HG02970 (cell line): ENCODE measurements at regions not wholly inside any gene's neighbourhood (a gene's known extent, or its start where the extent isn't known, plus 50 kb on each side); places are given as distances from the start of the nearest gene placed in this dataset.
"Not testable (repeated sequence)": the region's sequence is repeated elsewhere in the genome, so short reads cannot be mapped to it uniquely, and the experiment has no call there.

Experiments
- ATAC-seq: cut with Tn5 transposase; IDR thresholded peaks from one replicate; pipeline ENCODE4 v1.9.1; 2021; ENCODE audit warnings: mild to moderate bottlenecking, moderate library complexity, moderate number of reproducible peaks; ENCODE audit not compliant: unreplicated experiment, low FRiP score

- no peak for ATAC-seq
These were observed 170.5 kb upstream of the POU1F1 start for GRCh38 chr3:87446849-87447387.

GRCh38 chr3:87442470-87442869 is 166.1 kb upstream of the POU1F1 start:
- ATAC-seq: no peak

DNA sequence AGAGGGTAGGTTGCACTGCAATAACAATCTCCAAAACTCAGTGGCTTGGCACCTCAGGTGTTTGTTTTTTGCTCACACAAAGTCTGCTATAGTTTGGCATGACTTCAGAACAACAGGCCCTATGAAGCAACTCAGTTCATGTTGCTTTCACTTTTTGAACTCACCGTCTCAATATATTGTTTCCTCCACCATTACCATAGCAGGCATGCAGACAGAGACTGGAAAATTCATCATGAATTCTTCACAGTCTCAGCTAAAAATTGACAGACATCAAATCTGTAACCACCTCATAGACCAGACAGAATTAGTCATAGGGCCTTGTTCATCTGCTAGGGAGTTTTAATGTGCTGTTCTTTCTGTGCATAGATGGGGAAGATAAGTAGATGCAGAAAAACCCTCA is 161.4 kb upstream of the POU1F1 start:
- no peak for ATAC-seq

DNA sequence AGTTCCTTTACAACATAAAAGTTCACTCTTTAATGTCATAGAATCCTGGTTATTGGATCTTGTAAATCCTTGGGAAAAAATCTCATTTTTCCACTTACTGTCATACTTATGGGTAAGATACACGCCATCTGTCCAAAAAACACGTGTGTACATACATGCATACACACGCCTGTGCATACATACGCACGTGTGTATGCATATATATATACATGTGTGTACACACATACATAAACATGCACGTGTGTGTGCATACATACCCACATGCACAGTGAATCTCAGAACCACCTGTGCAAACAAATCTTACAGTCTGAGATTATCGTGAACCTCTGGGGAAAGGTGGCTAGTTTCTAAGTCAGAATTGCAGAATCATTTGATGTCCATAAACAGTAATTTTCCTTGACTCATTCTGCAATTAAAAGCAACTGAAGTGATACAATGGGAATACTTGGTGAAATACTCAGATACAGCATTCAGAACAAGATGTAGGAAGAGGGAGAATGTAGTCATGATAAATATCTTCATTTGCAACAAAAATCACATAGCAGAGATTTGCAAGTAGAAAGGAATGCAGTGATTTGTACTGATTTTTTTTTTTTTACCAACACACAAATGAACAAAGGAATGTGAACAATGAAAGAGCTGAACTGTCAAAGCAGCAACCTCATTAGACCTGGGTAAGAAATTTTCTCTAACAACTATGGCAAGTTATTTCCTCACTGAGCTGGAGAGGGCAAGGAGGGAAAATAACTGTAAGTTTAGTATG is 160.6 kb upstream of the POU1F1 start:
- ATAC-seq: no peak

GRCh38 chr3:87435926-87436620 is 159.7 kb upstream of the POU1F1 start:
- no peak for ATAC-seq

DNA sequence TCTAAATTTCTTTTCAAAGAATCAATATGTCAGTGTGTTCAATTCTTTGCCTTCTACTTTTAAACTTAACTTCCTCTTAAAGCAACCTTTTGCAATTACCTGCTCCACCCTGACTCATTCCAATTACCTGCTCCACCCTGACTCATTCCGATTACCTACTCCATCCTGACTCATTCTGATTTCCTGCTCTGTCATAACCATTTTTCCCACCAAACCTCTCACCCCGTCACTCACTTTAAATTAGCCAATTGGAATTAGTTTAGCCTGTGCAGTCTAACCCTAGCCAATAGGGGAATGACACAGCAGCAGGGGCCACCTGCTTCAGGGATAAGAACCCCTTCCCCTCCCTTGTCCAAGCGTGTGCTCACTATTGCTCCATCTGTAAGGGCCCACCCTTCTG is 157.1 kb upstream of the POU1F1 start:
- ATAC-seq: not testable (repeated sequence)

DNA sequence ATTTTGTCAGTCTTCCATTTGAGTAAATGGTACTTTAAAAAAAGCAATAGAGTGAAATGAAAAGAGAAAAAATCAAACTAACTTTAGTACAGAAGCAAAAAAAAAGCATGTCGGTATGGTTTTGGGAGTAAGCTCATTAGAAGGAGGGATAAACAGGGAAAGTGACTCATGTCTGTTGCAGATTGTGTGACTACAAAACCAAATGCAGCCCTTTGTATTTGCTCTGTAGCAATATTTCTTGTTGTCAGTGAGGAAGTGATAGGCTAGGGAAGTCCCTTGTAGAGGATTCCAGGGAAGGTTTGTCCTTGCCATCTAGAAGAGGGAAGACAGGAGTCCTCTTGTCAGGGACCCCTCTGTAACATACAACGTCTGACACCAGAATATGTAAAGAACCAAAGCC is 150.5 kb upstream of the POU1F1 start:
- ATAC-seq: no peak

DNA sequence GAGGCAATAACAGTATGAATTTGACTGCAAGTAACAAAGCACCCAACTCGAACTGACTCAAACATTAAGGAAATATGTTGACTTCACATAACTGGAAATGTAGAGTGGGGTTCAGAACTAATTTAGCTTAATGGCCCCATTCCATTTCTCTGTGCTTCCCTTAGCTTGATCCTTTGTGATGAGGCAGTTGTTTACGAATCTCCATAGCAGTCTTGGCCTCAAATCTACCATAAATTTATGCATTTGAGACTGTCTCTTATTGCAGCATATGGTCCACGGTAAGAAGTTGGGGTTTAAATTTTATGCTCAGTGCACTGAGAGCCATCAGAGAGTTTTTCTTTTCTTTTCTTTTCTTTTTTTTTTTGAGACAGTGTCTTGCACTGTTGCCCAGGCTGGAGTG is 148.7 kb upstream of the POU1F1 start:
- ATAC-seq: no peak

DNA sequence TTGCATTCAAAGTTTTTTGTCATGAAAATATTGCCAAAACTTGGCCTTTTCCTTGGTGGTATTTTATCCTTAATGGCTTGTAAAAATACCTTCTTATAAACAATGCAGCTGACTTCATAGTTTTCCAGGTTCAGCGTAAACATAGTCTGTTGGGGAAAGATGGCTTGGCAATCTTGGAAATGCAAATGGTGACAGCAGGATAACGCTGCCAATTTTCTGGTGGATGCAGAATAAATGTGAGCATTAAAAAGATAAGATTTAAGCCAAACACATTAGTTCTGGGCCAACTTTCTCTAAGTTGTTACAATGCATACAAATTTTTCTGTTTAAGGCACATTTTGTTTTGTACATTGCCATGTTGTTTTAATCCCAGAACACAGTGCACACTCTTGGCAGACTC is 147.0 kb upstream of the POU1F1 start:
- ATAC-seq: no peak

DNA sequence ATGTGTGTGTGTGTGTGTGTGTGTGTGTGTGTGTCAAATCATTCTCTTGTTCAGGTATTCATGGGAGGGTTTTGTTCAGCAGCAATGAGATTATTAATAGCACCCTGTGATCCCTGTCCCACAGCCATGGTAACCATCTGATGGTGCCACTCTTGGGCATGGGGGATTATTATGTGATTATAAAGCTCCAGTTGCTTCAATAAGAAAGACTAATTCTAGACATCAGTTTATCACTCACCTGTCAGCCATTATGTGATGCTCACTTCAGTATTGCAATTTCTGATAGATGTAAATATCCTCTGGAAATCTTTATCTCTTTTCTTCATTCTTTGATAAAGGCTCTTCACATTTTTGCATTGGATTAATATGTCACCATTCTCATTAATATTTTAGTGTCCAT is 145.9 kb upstream of the POU1F1 start:
- ATAC-seq: no peak

DNA sequence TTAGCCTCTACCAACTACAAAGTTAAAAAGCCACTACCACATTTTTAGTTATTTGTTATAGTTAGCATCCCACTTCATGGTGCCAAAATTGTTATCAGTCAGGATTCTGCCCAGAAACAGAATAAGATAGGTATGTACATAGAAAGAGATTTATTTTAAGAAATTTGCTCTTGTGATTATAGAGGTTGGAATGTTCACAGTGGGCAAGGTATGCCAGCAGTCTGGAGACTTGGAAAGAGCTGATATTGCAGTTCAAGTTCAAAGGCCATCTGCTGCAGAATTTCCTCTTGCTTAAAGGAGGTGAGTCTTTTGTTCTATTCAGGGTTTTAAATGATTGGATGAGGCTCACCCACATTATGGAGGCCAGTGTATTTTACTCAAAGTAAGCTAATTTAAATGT is 143.8 kb upstream of the POU1F1 start:
- ATAC-seq: no peak

- no peak for ATAC-seq
These were observed 137.9 kb upstream of the POU1F1 start for GRCh38 chr3:87414271-87414670.

DNA sequence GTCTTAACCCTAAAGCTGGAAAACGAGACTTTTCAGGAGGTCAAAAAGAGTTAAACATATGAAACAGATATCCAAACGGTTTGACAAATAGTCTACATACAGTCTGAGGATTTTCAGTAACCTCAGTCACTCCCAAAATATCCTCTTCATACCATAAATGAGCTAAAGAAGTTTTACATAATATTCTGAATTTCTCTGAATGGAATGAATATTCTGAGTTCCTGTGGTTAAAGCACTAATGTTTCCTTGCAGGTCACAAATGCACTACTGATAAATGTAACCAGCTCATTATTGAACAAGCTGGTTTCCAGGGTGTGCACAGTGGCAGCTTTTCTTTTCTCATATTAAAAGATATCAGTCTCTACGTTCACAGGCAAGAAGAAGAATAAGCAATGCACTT is 137.4 kb upstream of the POU1F1 start:
- ATAC-seq: no peak

DNA sequence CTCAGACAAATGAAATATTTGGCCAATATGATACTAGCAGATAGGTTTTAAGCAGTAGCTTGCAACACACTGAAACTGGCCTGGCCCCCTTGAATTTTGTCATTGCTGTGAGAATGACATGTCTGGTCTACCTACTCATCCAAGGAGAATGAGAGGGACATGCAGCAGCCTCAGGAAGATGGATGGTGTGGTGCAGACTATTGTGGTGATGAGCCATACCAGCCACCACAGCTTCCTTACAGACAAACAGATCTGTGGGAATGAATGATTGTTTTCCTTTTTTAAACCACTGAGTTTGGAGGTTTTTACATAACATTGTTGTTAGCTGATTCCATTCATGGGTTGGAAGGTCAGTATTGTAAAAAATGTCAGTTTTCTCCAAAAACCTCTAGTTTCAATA is 133.7 kb upstream of the POU1F1 start:
- ATAC-seq: no peak

GRCh38 chr3:87398168-87398801 is 121.9 kb upstream of the POU1F1 start:
- ATAC-seq: no peak

DNA sequence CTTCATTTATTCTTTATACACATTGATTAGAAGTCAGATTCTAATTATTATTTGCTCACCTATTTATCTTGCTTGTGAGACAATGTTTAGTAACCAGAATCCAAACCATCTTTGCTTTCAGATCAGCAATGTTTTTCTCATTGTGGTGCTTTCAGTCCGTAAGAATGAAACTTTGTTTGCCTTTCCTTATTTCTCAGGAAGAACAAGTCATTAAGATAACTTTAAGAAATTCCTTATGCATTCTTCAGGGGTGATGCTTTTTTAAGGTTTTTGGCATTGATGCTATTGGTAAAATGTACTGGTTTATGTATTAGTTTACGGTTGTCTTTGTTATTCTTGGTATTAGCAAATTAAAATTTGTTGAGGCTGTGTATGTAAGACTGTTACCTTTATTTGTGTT is 120.8 kb upstream of the POU1F1 start:
- no peak for ATAC-seq

GRCh38 chr3:87390821-87391220 is 114.4 kb upstream of the POU1F1 start:
- ATAC-seq: no peak

- no peak for ATAC-seq
These were observed 114.0 kb upstream of the POU1F1 start for GRCh38 chr3:87390353-87390752.

- no peak for ATAC-seq
These were observed 98.9 kb upstream of the POU1F1 start for GRCh38 chr3:87375231-87375682.

DNA sequence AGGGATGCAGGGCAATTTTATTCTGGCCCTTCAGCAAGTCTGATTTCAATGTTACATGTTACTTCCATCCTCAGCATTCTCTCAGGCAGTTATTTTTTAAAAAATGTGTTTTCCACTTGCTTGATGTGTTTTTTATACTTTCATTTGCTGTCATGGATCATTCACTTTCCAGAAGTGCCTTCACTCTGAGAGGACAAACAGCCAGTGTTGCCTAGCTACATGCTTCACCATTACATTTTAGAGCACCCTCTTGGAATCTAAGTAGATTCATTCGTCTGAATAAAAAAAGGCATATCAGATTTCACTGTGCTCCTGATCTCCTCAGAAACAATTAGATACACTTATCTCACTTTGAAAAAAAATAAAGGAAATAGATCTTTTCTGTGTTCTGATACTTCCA is 93.6 kb upstream of the POU1F1 start:
- ATAC-seq: no peak

DNA sequence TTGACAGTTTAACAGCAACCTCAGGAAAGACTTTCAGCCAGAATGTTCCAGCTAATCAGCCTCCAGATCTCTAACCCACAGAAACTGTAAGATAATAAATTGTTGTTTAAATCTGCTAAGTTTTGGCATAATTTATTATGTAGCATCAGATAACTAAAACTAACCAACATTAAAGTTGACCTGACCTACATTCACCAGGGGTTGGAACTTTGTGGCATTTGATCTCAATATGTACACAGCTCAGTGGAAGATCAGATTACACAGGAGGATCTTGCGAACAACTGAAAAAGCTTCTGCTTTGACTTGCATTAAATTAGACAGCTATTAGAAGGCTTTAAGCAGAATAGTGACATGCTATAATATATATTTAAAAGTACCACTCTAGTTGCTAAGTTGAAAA is 91.4 kb upstream of the POU1F1 start:
- ATAC-seq: no peak
